HT1080 (cell line): ENCODE measurements at regions not wholly inside any gene's neighbourhood (a gene's known extent, or its start where the extent isn't known, plus 50 kb on each side); places are given as distances from the start of the nearest gene placed in this dataset.

ENCODE experiments used
- DNase-seq: peaks from one replicate; pipeline ENCODE4 v3.0.0-alpha.2; 2015; ENCODE audit warnings: low read depth

- no peak for DNase-seq
Observed at GRCh38 chr10:7507887-7508726, 97.3 kb upstream of the SFMBT2 start.

- no peak for DNase-seq
Observed at GRCh38 chr10:7506571-7506970, 95.7 kb upstream of the SFMBT2 start.

- no peak for DNase-seq
Observed at GRCh38 chr10:7505196-7505595, 94.4 kb upstream of the SFMBT2 start.

- no peak for DNase-seq
Observed at GRCh38 chr10:7503190-7503589, 92.4 kb upstream of the SFMBT2 start.

GRCh38 chr10:7501157-7501556 lies 90.3 kb upstream of the SFMBT2 start:
- no peak for DNase-seq

- no peak for DNase-seq
Observed at GRCh38 chr10:7498111-7498510, 87.3 kb upstream of the SFMBT2 start.

GRCh38 chr10:7493996-7494395 lies 83.2 kb upstream of the SFMBT2 start:
- DNase-seq: no peak

GRCh38 chr10:7492660-7493046 lies 81.8 kb upstream of the SFMBT2 start:
- DNase-seq: peak; percentile 51

- DNase-seq: no peak
Observed at GRCh38 chr10:7491949-7492659, 81.3 kb upstream of the SFMBT2 start.

GRCh38 chr10:7491230-7491629 lies 80.4 kb upstream of the SFMBT2 start:
- DNase-seq: no peak

GRCh38 chr10:7488418-7488829 lies 77.6 kb upstream of the SFMBT2 start:
- DNase-seq: peak; percentile 29

GRCh38 chr10:7487528-7487927 lies 76.7 kb upstream of the SFMBT2 start:
- DNase-seq: no peak

GRCh38 chr10:7486528-7486927 lies 75.7 kb upstream of the SFMBT2 start:
- no peak for DNase-seq

GRCh38 chr10:7485799-7486198 lies 75.0 kb upstream of the SFMBT2 start:
- no peak for DNase-seq

GRCh38 chr10:7485244-7485556 lies 74.4 kb upstream of the SFMBT2 start:
- no peak for DNase-seq

GRCh38 chr10:7484456-7485243 lies 73.8 kb upstream of the SFMBT2 start:
- DNase-seq: no peak

- no peak for DNase-seq
Observed at GRCh38 chr10:7483848-7484247, 73.0 kb upstream of the SFMBT2 start.

- no peak for DNase-seq
Observed at GRCh38 chr10:7482992-7483391, 72.2 kb upstream of the SFMBT2 start.

GRCh38 chr10:7481368-7481765 lies 70.5 kb upstream of the SFMBT2 start:
- no peak for DNase-seq

GRCh38 chr10:7480742-7481367 lies 70.0 kb upstream of the SFMBT2 start:
- no peak for DNase-seq

- DNase-seq: no peak
Observed at GRCh38 chr10:7479861-7480598, 69.2 kb upstream of the SFMBT2 start.
